GM19328 (cell line): ENCODE measurements at regions not wholly inside any gene's neighbourhood (a gene's known extent, or its start where the extent isn't known, plus 50 kb on each side); places are given as distances from the start of the nearest gene placed in this dataset.

Experiments used
- ATAC-seq: cut with Tn5 transposase; IDR thresholded peaks from one replicate; pipeline ENCODE4 v1.9.1; 2021; ENCODE audit warnings: mild to moderate bottlenecking, moderate library complexity; ENCODE audit not compliant: unreplicated experiment

DNA sequence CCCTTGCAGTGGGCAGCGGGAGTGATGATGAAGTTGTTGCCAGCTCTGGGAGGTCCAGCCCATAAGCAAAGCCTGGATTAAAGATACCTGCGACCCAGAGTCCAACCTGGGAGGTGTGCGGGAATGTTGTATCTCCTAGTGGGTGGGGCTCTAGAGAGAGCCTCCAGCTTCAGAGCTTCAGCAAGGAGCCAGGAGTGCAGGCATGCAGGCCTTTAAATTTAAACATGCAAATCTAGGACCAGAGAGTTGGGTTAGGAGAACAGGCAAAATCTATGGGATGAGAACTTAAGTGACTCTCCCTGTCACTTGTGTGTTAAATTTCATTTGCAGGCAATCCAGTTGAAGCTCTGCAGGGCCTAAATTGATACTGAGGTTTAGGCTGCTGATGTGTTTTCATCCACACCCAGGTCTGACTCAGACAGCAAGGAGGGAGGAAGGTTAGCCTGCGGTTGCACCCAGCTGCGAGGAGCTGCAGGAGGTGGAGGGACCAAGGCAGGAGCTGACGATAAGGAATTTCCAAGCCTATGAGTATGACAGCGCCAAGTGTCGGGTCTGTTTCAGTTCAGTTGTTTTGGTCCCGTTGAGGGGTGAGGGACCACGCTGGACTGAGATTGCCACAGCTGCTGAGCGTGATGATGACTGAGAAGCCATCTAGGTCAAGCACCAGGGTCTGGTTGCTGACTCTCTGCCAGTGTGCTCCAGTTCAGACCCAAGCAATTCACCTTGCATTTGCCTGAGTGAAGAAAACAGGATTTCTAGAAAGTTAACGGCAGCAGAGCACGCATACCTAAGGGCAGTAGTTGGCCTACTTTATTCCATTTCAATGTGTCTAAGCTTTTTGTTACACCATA, 243.0 kb downstream of the ICE1 start:
- ATAC-seq: no peak

DNA sequence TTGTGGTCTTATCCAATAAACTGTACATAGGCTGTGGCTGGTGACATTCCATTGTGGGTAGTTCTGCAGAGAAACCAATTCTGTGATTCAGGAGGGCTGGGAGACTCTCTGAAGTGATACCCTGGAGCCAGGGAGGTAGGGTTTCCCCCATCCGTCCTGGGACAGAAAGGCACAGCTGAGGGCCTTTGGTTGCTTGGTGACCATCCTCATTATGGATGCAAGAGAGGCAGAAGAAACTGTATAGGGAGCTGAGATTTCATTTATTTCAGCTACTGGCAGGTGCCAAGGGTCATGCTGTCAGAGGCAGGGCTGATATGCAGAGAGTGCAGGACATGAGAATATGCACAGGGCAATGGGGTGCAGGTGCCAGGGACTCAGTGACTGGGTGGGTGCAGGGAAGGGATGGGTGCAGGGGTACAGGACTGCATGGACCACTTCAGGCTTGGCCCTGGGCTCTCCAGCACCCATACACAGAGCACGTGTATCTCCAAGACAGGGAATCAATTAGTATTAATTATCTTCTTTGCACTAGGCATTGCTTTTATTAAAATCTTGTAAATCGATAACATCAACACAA, 236.5 kb downstream of the ICE1 start:
- no peak for ATAC-seq

DNA sequence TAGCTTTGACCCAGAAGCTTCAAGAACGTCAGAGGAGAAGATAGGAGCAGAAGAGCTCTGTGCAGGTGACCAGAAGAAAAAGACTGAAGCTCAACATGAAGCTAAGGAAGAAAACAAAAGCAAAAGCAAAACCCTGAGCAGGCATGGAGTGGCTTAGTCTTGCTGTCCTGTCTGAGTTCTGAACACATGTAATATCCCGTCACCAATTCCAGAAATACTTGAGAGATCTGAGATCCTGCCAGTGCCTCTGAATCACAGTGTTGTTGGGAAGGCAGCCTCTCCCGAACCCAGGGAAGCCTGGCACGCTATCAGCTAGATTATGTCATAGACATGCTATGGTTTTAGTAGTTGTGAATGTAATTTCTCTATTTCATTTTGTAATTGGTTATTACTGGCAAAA, 235.7 kb downstream of the ICE1 start:
- no peak for ATAC-seq

DNA sequence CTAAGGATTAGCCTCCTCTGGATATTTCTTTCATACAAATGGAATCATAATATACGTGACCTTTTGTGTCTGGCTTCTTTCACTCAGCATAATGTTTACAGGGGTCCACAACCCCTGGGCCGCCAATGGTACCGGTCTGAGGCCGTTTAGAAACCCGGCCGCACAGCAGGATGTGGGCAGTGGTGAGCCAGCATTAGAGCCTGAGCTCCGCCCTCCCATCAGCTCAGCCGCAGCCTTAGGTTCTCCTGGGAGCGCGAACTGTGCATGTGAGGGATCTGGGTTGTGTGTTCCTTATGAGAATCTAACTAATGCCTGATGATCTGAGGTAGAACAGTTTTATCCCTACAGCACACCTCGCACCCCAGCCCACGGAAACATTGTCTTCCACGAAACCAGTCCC, 229.7 kb downstream of the ICE1 start:
- ATAC-seq: no peak

DNA sequence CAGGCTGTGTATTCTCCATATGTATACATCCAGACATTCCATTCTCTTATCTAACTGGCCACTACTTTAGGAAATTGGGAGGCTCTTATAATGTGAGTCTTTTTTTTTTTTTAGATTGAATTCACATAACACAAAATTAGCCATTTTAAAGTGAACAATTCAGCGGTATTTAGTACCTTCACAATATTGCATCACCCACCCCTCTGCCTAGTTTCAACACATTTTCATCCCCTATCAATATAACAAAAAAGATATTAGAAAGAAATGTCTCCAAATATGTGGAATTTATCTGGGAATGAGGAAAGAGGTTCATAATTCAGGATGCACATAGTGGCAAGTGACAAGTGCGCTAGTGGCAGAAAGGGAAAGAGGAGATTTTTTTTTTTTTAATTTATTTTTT, 228.5 kb downstream of the ICE1 start:
- ATAC-seq: no peak

DNA sequence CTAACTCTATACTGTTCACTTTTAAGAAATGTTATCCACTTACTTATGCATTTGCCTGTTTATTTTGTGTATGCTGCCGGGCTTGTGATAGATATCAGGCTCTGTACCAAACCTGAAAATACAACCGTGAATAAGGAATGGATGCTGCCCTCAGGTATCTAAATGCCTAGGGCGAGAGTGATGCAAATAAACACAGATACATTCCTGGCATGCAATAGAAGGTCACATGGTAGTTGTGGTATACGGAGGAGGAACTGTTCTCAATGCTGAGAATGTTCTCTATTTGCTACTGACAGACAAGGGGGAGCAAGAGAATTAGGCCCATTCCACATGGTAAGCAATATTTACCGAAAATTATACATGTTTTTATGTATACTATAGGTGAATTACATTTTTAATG, 227.8 kb downstream of the ICE1 start:
- no peak for ATAC-seq

DNA sequence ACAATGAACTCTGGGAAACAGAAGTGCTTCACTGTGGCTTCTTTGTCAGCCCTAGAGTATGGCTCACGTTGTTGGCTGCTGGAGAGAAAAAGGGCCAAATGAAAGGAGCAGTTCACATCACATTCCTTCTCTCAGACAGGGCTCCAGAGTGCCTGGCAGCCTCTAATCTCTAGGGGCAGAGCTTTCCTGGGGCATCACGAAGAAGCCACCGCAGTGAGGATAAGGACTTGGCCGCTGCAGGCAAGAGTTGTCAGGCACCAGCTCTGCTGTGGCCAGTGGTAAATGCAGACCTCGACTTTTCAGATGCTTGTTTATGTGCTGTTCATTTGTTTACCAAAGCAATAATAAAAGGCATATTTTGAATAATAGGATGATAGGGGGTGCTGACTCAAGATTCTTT, 227.2 kb downstream of the ICE1 start:
- no peak for ATAC-seq

DNA sequence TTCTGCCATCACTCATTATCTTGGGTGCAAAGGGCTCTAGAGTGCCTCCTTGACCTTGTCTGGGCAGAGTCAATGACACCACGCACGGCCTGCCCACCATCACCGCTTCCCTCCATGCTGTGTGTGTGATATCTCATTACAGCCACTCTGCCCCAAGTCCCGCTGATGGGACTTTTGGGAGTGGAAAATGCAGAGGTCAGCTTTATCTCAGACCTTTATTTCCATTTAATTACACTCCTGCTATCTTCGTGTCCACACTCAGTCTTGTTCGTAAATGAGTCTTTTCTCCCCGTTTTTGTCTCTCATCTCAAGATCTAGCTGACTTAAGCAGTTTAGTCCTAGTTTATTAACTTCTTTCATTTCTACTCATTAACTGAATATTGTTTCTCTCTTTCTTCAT, 226.2 kb downstream of the ICE1 start:
- no peak for ATAC-seq

DNA sequence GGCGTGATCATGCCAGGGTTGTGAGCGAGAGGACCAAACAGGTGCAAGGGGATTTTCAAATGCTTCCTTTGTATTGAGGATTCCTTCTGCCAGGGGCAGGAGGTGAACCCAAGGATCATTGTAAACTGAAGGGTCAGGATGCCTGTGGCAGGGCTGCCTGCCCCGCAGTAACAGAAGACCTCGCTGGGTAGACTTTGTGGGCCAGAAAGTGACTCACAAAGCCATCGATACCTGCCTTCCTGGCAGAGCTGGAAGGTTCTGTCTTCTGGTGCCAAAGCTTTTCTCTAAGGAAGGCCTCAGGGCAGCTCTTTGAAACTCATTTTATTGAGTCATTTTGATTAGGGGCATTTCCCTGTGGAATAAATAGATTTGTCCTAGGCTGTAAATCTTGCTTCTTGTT, 223.4 kb downstream of the ICE1 start:
- no peak for ATAC-seq

DNA sequence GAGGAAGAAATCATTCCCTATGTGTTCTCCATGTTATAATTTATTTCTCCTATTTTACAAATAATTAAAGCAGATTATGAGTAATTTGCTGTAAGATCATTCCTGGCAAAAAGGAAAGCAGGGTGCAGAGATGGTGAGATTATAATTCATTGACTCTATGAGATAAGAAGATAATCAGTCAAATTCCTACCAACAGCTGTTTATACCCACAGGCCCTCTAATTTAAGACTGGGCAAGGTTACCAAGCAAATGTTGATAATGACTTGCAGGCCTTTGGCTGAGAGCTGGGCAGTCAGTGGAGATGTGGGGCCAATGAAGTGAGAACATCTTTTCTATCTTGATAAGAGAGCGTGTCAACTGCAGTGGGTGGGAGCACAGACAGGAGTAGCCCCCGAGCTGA, 222.7 kb downstream of the ICE1 start:
- no peak for ATAC-seq

DNA sequence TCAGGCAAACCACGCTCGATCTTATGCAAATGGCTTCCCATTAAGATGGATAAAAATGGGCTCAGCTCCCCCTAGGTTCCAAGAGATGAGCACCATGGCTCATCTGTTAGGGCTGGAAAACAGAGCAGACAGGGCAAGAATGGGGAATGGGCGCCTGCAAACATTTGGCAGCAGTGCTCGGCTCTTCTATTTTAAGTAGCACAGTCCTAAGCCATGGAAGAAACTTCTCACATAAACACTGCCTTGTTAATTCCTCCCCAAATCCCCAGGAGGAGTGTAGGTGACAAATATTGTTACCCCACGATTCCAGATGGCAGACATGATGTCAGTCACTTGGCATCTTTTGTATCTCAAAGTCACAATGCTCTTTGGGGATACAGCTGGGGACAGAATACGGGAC, 221.8 kb downstream of the ICE1 start:
- ATAC-seq: no peak

DNA sequence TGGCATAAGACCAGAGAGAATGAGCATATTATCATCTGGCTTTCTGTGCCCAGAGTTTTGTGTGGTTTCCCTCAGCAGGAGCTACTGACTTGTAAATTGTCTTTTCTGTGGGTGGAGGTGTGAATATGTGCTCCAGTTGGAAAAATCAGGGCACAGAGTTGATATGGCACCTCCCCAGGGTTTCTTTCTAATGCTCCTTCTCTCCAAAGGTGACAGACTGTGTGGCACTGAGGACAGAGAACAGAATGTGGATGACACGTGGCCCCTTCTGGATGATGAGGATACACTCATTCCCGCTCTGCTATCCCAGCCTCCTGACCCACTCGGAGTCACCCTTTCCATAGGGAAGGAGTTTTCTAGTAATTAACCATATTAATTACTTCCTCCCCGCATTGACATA, 221.0 kb downstream of the ICE1 start:
- no peak for ATAC-seq

DNA sequence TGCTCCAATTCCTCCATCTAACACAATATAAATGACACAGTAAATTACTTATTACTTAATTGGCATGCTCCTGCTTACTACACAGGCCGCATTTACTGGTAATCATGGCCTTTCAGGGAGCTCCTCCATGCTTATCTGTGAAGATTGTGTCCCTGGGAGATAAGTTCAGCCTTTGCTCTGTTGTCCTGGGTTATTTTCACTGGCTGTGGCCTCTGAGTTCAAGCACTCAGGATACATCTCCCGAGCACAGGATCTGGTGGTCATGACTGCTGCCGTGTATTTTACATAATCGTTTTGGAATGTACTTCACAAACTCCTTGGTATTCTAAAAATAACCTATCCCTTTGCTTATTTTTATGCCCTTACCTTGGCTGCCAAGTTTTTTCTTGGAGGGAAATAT, 215.7 kb downstream of the ICE1 start:
- ATAC-seq: no peak

DNA sequence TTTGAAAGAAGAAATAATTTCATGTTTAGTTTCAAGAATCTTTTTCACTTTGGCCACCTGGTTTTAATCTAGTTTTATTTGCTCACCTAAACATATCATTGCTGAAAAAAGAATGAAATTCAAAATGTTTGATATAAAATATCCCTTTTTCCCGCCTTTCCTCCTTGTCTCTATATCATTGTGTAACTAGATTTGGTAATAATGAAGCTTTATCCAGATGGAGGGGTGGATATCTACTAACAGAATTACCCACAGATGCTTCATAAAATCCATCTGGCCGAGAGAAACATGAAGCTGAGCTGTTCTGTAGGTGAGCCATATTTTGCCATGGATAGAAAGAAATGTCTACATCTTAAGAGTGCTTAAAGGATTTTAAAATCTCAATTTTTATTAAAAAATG, 214.7 kb downstream of the ICE1 start:
- ATAC-seq: no peak

DNA sequence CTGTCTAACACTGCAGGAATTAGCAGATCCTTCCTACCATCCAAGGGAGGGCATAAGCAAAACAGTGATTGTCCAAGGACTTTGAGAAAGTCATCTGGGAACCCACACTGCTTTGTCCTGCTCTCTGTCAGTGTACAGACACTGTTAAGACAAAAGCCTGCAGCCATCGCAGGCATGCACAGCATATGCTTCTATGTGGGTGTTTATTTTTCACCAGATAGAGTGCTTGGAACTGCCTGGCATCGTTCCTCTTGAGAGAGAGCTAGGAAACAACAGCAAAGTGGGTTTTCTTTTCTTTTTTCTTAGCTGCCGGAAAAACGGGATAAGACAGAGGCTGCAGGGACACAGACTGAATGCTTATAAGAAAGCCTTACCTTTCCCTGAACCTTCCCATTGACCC, 212.3 kb downstream of the ICE1 start:
- no peak for ATAC-seq

DNA sequence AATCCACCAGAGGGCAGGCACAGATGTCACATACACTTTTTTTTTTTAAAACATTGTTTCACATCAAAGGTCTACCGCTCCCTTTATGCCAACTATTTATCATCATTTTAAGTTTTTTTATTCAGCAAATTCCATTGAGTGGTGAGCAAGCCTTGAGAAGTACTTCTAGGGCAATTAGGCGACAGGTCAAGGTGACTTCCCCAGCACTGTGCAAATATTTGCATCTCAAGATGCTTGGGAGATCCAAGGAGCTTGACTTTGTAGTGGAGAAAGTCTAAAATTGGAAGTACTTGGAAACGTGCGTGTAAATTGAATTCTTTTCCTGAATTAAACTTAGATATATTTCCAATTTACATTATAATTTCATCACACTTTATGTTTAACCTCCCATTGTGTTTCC, 211.1 kb downstream of the ICE1 start:
- ATAC-seq: no peak

DNA sequence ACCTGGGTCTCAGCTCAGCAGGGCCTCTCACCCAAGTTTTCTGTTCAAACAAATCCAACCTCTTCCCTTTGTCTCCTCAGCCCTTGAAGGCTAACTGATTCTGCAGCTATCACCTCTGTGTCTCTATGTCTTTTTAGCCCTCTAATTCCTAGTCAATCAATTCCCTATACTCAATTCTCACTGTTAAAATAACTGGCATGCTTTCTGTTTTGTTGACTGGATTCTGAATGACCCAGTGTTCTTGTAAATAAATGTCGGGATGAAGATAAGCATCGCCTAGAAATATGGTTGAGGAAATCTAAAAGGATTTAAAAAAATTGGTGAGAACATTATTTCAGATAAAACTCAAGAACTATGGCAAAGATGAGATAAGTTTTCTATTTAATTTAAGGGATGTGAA, 210.2 kb downstream of the ICE1 start:
- ATAC-seq: no peak

DNA sequence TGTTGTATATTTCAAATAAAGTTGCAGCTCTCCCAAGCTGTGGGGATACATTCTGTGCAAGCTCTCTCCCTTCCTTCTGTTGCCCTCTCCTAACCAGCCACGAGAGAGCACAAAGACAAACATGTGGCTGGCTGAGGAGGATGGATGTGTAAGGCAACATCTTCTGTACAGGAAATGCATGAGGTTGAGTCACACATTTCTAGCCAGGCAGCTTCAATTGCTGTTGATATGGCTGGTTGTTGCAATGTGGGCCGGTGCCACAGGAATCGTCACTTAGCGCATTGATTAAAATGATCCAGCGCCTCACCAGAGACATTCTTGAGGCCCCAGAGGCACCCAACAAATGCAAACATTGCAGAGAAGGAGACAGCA, 207.1 kb downstream of the ICE1 start:
- ATAC-seq: no peak

DNA sequence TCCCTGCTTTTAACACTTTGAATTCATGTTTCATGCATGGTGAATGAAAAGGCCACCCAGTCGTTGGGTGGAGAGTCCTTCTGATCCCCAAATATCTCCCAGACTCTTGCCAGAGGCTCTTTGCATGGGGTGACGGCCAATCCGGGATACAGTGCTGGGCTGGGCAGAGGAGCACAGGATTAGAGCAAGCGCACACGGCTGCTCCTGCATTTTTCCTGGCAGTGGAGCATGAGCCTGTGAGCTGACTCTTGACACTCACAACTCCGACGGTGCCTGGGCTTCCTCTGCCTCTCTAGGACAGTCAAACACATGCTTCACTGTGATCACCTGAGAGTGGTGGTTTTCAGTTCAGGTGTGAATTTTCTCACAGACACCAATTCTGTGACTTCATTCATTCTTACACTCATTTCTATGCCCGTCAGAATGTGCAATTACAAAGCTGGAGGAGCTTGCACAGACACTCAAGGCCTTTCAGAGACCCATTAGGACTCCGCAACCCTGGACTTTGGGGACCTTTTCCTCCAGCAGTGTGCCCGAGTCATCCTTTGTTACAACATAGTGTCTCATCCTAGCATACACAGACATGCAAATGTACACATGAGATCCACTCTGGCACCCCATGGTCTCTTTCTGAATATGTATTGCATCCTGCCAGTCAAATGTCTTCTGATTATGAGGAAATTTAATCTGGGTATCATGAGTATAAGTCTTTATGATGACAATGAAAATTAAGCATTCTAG, 206.6 kb downstream of the ICE1 start:
- no peak for ATAC-seq

DNA sequence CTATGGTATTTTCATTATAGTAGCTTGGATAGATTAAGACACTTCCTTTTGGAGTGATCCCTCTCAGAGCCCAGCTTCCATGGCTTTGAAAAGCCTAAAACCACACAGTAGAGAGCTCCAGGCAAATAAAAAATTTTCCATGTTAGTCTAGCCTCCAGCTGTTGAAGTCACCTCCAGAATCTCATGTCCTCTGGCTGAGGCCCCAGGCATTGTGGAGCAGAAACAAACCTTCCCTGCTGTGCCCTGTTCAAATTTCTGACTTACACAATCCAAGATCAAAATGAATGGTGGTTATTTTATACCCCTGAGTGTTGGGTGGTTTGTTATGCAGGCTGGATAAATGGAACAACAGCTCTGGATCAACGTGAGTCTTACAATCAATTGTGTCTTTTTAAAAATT, 203.9 kb downstream of the ICE1 start:
- no peak for ATAC-seq

DNA sequence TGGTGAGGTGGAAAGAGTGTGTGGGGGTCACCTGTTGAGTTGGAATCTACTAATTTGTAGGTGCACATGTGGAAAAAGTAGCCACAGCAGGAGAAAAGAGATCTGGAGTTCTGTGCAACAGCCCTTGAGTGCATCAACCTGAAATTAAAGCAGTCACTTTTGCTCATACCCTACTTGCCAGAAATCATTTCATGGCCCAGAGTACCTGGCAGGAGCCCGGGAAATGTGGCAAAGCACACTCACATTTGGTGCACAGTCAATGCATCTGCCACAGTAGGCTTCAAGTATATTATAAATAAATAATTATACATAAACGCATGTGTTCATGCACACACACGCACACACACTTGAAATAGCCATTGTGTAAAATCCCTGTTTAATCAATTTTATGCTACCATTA, 203.0 kb downstream of the ICE1 start:
- ATAC-seq: no peak

DNA sequence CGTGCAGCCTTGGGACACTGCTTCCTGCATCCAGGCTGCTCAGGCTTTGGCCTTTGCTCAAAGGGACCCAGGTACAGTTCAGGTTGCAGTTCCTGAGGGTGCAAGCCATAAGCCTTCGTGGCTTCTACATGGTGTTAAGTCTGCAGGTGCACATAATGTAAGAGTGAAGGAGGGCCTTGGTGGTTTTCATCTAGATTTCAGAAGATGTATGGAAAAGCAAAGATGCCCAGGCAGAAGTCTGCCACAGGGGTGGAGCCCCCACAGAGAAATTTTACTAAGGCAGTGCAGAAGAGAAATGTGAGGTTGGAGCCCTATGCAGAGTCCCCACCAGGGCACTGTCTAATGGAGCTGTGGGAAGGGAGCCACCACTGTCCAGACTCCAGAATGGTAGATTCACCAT, 200.9 kb downstream of the ICE1 start:
- ATAC-seq: no peak
